ENCODE measurements at regions not wholly inside any gene's neighbourhood (a gene's known extent, or its start where the extent isn't known, plus 50 kb on each side); places are given as distances from the start of the nearest gene placed in this dataset.

DNA sequence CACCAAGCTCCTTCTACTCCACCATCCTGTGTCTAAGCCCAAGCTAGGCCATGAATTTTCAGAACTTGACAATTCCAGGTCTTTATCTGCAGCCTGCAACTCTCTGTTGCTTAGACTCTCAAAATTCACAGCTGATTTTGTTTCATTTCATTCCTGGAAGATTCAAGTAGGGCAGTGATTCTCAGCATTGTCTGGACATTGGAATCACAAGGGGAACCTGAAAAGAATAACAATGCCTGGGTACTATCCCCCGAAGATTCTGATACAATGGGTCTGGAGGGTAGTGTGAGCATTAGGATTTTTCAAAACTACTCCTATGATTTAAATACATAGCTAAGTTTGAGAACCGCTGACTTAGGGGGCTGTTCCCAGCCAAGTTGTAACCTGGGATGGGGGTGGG lies 534.7 kb upstream of the IL12A start:
- no peak overlapping the region for H3K4me3 ChIP-seq (ENCODE audit: low read depth, low read length)
- no peak for TF ChIP-seq CTCF (IDR thresholded peaks at IDR 0.05; ENCODE audit: low read depth, low read length, missing control alignments)
- no peak for DNase-seq (ENCODE audit: low read depth)

DNA sequence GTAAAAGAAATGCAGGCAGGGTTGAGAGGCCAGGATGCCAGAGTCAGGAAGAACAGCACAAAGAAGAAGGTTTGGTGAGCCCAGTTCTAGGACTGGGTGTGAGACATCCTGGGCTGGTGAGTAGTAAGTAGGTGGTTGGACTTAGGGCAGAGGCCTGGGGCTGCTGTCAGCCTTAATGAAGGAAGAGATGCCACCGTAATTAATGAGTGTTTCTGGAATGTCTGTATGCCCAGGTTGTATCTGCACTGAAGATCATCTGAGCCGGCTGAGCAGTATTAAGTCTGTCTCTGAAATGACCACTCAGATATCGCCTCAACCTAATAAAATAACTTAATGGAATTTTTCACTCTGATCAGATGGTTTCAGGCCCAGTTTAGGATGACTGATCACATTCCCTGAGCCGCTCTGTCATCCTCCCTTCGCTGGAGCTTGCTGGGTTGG lies 532.9 kb upstream of the IL12A start:
- H3K4me3 ChIP-seq (ENCODE audit: low read depth, low read length), result no peak overlapping the region
- TF ChIP-seq CTCF (IDR thresholded peaks at IDR 0.05; ENCODE audit: low read depth, low read length, missing control alignments), result no peak
- no peak for DNase-seq (ENCODE audit: low read depth)

GRCh38 chr3:159458010-159458409 lies 530.6 kb upstream of the IL12A start:
- no peak for TF ChIP-seq CTCF (IDR thresholded peaks at IDR 0.05; ENCODE audit: low read depth, low read length, missing control alignments)
- no peak for DNase-seq (ENCODE audit: low read depth)
- no peak overlapping the region for H3K4me3 ChIP-seq (ENCODE audit: low read depth, low read length)

DNA sequence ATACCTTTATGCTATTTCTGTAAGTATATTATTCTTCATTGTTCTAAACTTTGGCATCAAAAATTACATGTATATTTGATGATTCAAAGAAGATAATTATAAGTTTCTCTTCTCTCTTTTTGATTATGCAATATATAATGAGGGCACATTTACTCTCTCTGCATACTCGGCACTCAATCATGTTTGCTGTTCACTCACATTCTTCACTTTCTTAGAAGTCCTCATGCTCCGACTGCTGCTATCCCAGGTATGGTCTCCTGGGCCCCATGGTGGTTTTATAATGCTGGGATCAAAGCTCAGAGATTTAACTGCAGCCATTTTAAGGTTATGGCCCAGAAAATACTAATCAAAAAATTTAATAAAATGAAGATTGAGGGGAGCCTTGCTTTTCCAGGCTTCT lies 529.7 kb upstream of the IL12A start:
- no peak for TF ChIP-seq CTCF (IDR thresholded peaks at IDR 0.05; ENCODE audit: low read depth, low read length, missing control alignments)
- H3K4me3 ChIP-seq (ENCODE audit: low read depth, low read length), result no peak overlapping the region
- DNase-seq (ENCODE audit: low read depth), result no peak

- no peak for TF ChIP-seq CTCF (IDR thresholded peaks at IDR 0.05; ENCODE audit: low read depth, low read length, missing control alignments)
- H3K4me3 ChIP-seq (ENCODE audit: low read depth, low read length), result no peak overlapping the region
- DNase-seq (ENCODE audit: low read depth), result no peak
Observed at GRCh38 chr3:159472611-159473010, 516.0 kb upstream of the IL12A start.

GRCh38 chr3:159473206-159473605 lies 515.4 kb upstream of the IL12A start:
- no peak for TF ChIP-seq CTCF (IDR thresholded peaks at IDR 0.05; ENCODE audit: low read depth, low read length, missing control alignments)
- H3K4me3 ChIP-seq (ENCODE audit: low read depth, low read length), result no peak overlapping the region
- DNase-seq (ENCODE audit: low read depth), result no peak

DNA sequence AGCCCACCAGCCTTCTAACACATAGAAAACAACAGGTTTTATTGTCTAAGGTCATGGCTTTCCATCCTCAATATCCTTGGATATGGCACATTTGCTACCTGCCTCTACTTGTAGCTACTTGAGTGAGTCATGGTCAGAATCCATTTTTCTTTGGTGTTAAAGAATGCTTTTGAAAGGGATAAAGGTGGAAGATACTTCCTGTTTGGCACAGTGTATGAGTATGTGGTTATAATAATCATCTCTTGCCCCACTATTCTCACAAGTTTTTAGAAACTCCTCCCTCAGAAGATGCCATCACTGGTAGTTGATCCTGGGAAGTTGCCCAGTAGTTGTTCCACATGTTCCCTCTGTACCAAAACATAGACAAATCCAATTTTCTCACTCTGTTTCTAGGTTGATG lies 508.6 kb upstream of the IL12A start:
- no peak overlapping the region for H3K4me3 ChIP-seq (ENCODE audit: low read depth, low read length)
- no peak for TF ChIP-seq CTCF (IDR thresholded peaks at IDR 0.05; ENCODE audit: low read depth, low read length, missing control alignments)
- no peak for DNase-seq (ENCODE audit: low read depth)

Measured in GM12864 (cell line).